H1 (cell line): ENCODE measurements at regions not wholly inside any gene's neighbourhood (a gene's known extent, or its start where the extent isn't known, plus 50 kb on each side); places are given as distances from the start of the nearest gene placed in this dataset.

Source experiments
- CTCF ChIA-PET: fragments of 300-600 bp; sonication (Branson Sonifier 250); formaldehyde crosslinking; loops from one replicate; lab custom pipeline; 2021; ENCODE audit not compliant: partially characterized antibody; lab: Charles Lee
- POLR2A ChIA-PET: fragments of 300-600 bp; sonication (Branson Sonifier 250); formaldehyde crosslinking; loops from one replicate; lab custom pipeline; 2021; ENCODE audit warnings: inconsistent platforms; ENCODE audit not compliant: partially characterized antibody; lab: Charles Lee
- DNase-seq, 2 experiments: peaks; one replicate each; pipeline versions ENCODE4 v3.0.0 to v3.0.0-alpha.2; 2010 to 2022; ENCODE audit warnings: low spot score in 2 of 2, low read depth in 1 of 2, mixed read lengths in 1 of 2
- FAIRE-seq: peaks from 2 replicates; lab custom pipeline; 2011; peaks lifted over from hg19 to GRCh38; lab: Jason Lieb, UNC
- H2AFZ ChIP-seq: 2 replicates; pipeline ENCODE4 v1.8.1; 2012; ENCODE audit warnings: low read length, inconsistent platforms
- H2AK5ac ChIP-seq: 2 replicates; pipeline ENCODE4 v1.6.1; 2013; ENCODE audit warnings: low read depth, low read length
- H2BK120ac ChIP-seq: replicated peaks from 2 replicates; pipeline ENCODE3; 2013; ENCODE audit warnings: low read depth, low read length, inconsistent platforms
- H2BK12ac ChIP-seq: 2 replicates; pipeline ENCODE4 v1.6.1; 2013; ENCODE audit warnings: low read depth, low read length
- H2BK15ac ChIP-seq: 2 replicates; pipeline ENCODE4 v1.6.1; 2013; ENCODE audit warnings: low read length
- H2BK20ac ChIP-seq: 2 replicates; pipeline ENCODE4 v1.6.1; 2013; ENCODE audit warnings: low read length
- H2BK5ac ChIP-seq: 2 replicates; pipeline ENCODE4 v1.6.1; 2013; ENCODE audit warnings: low read depth, low read length
- H3K14ac ChIP-seq: 2 replicates; pipeline ENCODE4 v1.6.1; 2013; ENCODE audit warnings: inconsistent platforms; ENCODE audit not compliant: insufficient read length
- H3K18ac ChIP-seq: 2 replicates; pipeline ENCODE4 v1.6.1; 2013; ENCODE audit warnings: low read length; ENCODE audit errors: extremely low read depth
- H3K23ac ChIP-seq: 2 replicates; pipeline ENCODE4 v1.6.1; 2013; ENCODE audit warnings: inconsistent platforms; ENCODE audit not compliant: insufficient read length
- H3K23me2 ChIP-seq: 2 replicates; pipeline ENCODE4 v1.6.1; 2013; ENCODE audit warnings: low read depth, low read length
- H3K27ac ChIP-seq: 2 replicates; pipeline ENCODE4 v1.6.1; 2011; ENCODE audit warnings: low read depth, low read length, inconsistent platforms
- H3K27me3 ChIP-seq, 4 experiments: replicated peaks in 1 of 4; 1 replicate in 1 of 4; 2 replicates in 3 of 4; pipeline versions ENCODE4 v1.6.1 to v1.8.1; 2011 to 2013; ENCODE audit warnings: low read length in 3 of 4, mild to moderate bottlenecking in 3 of 4, inconsistent platforms in 2 of 4, mixed read lengths in 2 of 4, moderate library complexity in 1 of 4; ENCODE audit not compliant: control insufficient read depth in 3 of 4, insufficient read depth in 3 of 4; ENCODE audit errors: extremely low read depth in 1 of 4
- H3K36me3 ChIP-seq, 4 experiments: 2 replicates each; pipeline versions ENCODE4 v1.6.1 to v1.8.1; 2011 to 2013; ENCODE audit warnings: mild to moderate bottlenecking in 4 of 4, low read length in 3 of 4, moderate library complexity in 2 of 4, control low read depth in 1 of 4, inconsistent platforms in 1 of 4; ENCODE audit not compliant: insufficient read depth in 4 of 4, control insufficient read depth in 2 of 4
- H3K4ac ChIP-seq: replicated peaks from 2 replicates; pipeline ENCODE3; 2013; ENCODE audit warnings: low read length, low read depth, mixed read lengths, inconsistent platforms; ENCODE audit not compliant: insufficient read length
- H3K4me1 ChIP-seq, 4 experiments: replicated peaks in 1 of 4; 1 replicate in 1 of 4; 2 replicates in 3 of 4; pipeline versions ENCODE4 v1.6.1 to v1.8.1; 2011 to 2013; ENCODE audit warnings: low read length in 3 of 4, inconsistent platforms in 2 of 4, mixed read lengths in 1 of 4; ENCODE audit not compliant: insufficient read depth in 4 of 4, control insufficient read depth in 3 of 4
- H3K4me2 ChIP-seq, 2 experiments: 2 replicates each; pipeline versions ENCODE4 v1.6.1 to v1.8.1; 2011 to 2013; ENCODE audit warnings: low read depth in 2 of 2, low read length in 2 of 2, control low read depth in 1 of 2, inconsistent platforms in 1 of 2, mild to moderate bottlenecking in 1 of 2; ENCODE audit not compliant: insufficient read depth in 1 of 2
- H3K4me3 ChIP-seq, 4 experiments: fragments of 200-600, 300-600 bp in 1 of 4; sonication (generic), shearing (Covaris generic), sonication (Bioruptor Twin) in 1 of 4; 2 replicates each; pipeline versions ENCODE4 v1.5.1 to v1.8.1; 2011 to 2016; ENCODE audit warnings: low read length in 4 of 4, low read depth in 3 of 4, control low read depth in 2 of 4, inconsistent platforms in 2 of 4, mild to moderate bottlenecking in 2 of 4, mixed read lengths in 1 of 4, moderate library complexity in 1 of 4; ENCODE audit not compliant: insufficient read depth in 2 of 4; ENCODE audit errors: extremely low read depth in 1 of 4
- H3K56ac ChIP-seq: replicated peaks from 2 replicates; pipeline ENCODE3; 2013; ENCODE audit warnings: low read depth, mild to moderate bottlenecking, mixed read lengths, low read length, inconsistent platforms; ENCODE audit not compliant: insufficient read length
- H3K79me1 ChIP-seq: 2 replicates; pipeline ENCODE4 v1.6.1; 2013; ENCODE audit warnings: low read depth, low read length, control low read depth
- H3K79me2 ChIP-seq, 2 experiments: 2 replicates each; pipeline versions ENCODE4 v1.6.1 to v1.8.1; 2012 to 2013; ENCODE audit warnings: low read length in 2 of 2, mild to moderate bottlenecking in 2 of 2, inconsistent platforms in 1 of 2; ENCODE audit not compliant: insufficient read depth in 2 of 2, control insufficient read depth in 1 of 2
- H3K9ac ChIP-seq, 4 experiments: replicated peaks in 1 of 4; 1 replicate in 1 of 4; 2 replicates in 3 of 4; pipeline versions ENCODE4 v1.6.1 to v1.8.1; 2011 to 2013; ENCODE audit warnings: low read depth in 3 of 4, low read length in 3 of 4, control low read depth in 2 of 4, mild to moderate bottlenecking in 2 of 4, moderate library complexity in 2 of 4, inconsistent platforms in 1 of 4; ENCODE audit errors: extremely low read depth in 1 of 4
- H3K9me3 ChIP-seq, 2 experiments: 2 replicates each; pipeline versions ENCODE4 v1.6.1 to v1.8.1; 2012 to 2013; ENCODE audit warnings: mild to moderate bottlenecking in 2 of 2, moderate library complexity in 2 of 2, control low read depth in 1 of 2, inconsistent platforms in 1 of 2, low read depth in 1 of 2, low read length in 1 of 2, mixed read lengths in 1 of 2; ENCODE audit not compliant: insufficient read depth in 2 of 2
- H4K20me1 ChIP-seq, 2 experiments: replicated peaks in 1 of 2; 2 replicates each; pipeline versions ENCODE3 to v1.8.1; 2011 to 2013; ENCODE audit warnings: inconsistent platforms in 2 of 2, low read length in 2 of 2, mild to moderate bottlenecking in 1 of 2; ENCODE audit not compliant: insufficient read depth in 2 of 2, control insufficient read depth in 1 of 2
- H4K5ac ChIP-seq: 2 replicates; pipeline ENCODE4 v1.6.1; 2013; ENCODE audit warnings: low read length, low read depth, mixed read lengths, inconsistent platforms; ENCODE audit not compliant: insufficient read length
- H4K8ac ChIP-seq: 2 replicates; pipeline ENCODE4 v1.8.0; 2013; ENCODE audit warnings: mild to moderate bottlenecking, moderate library complexity, low read length, inconsistent platforms; ENCODE audit not compliant: insufficient read depth; ENCODE audit errors: extremely low read depth
- H4K91ac ChIP-seq: replicated peaks from 2 replicates; pipeline ENCODE3; 2013; ENCODE audit warnings: low read length, mixed read lengths, inconsistent platforms; ENCODE audit not compliant: insufficient read length
- CREB1 ChIP-seq: IDR thresholded peaks from 2 replicates; pipeline ENCODE4 v1.6.1; 2012; ENCODE audit warnings: inconsistent platforms
- HDAC2 ChIP-seq, 2 experiments: fragments of 300-600 bp in 1 of 2; sonication (generic) in 1 of 2; IDR thresholded peaks; 2 replicates each; pipeline ENCODE4 v1.6.1; 2011 to 2012; ENCODE audit warnings: low read depth in 2 of 2, low read length in 2 of 2, mild to moderate bottlenecking in 2 of 2, moderate library complexity in 2 of 2, borderline replicate concordance in 1 of 2, inconsistent platforms in 1 of 2
- KDM5A ChIP-seq: fragments of 200-600 bp; IDR thresholded peaks from 2 replicates; pipeline ENCODE4 v1.7.1; 2012; ENCODE audit warnings: mild to moderate bottlenecking, low read length, inconsistent platforms, mixed read lengths
- RAD21 ChIP-seq, 2 experiments: IDR thresholded peaks in 1 of 2; conservative IDR thresholded peaks in 1 of 2; 2 replicates each; pipeline ENCODE4 v1.6.1; 2011; ENCODE audit warnings: low read depth in 2 of 2, low read length in 2 of 2, improper control_type of control experiment in 1 of 2, inconsistent platforms in 1 of 2, mild to moderate bottlenecking in 1 of 2, moderate library complexity in 1 of 2
- RBBP5 ChIP-seq: IDR thresholded peaks from 2 replicates; pipeline ENCODE4 v1.7.1; 2012; ENCODE audit warnings: low read depth, mild to moderate bottlenecking, inconsistent platforms, low read length, moderate library complexity, borderline replicate concordance
- SUZ12 ChIP-seq: fragments of 200-600 bp; sonication (generic); IDR thresholded peaks from 2 replicates; pipeline ENCODE4 v1.6.1; 2012; ENCODE audit warnings: mild to moderate bottlenecking, inconsistent platforms, low read length, moderate library complexity, mixed read lengths
- TBP ChIP-seq: IDR thresholded peaks from 2 replicates; pipeline ENCODE4 v1.6.1; 2011; ENCODE audit warnings: low read depth, low read length, improper control_type of control experiment
- TCF12 ChIP-seq: IDR thresholded peaks from 2 replicates; pipeline ENCODE4 v1.6.1; 2011; ENCODE audit warnings: low read depth, mild to moderate bottlenecking, low read length
- WGBS, 2 experiments: shearing (Covaris generic) in 1 of 2; methylation state at CpG; one replicate each; pipeline versions ENCODE4 v1.1.6 to v1.1.7; 2013 to 2015; ENCODE audit warnings: low lambda C conversion rate in 2 of 2, mixed read lengths in 2 of 2, inconsistent platforms in 1 of 2, low coverage in 1 of 2, missing lambda C conversion rate in 1 of 2; ENCODE audit not compliant: insufficient replicate concordance in 2 of 2, insufficient coverage in 1 of 2, insufficient read length in 1 of 2; ENCODE audit errors: extremely low coverage in 1 of 2, missing lambda C conversion rate in 1 of 2; 5-methylcytosine and 5-hydroxymethylcytosine counted together
- TF ChIP-seq, protein P1 (sequence below): IDR thresholded peaks from 2 replicates; pipeline ENCODE4 v1.6.1; 2011; ENCODE audit warnings: low read length, improper control_type of control experiment

DNA sequence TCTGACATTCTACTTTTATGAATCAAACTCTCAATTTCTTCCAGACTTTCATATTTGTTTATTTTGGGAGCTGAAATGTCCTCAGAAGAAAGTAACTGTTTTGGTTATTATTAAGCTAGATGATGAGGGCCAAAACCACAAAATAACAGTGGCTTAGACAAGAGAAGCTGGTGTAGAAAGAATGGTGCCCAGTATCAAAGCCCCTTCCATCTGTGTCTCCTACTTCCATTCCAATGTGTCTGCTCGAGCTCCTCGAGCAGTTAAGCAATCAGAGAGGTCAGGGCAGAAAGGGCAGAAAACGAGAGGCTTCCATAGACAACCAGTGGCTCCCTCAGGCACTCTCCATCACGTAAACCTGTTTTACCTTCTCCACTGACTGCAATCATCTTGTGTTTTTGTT, 59.7 kb upstream of the MAGI1 start:
- H3K56ac ChIP-seq: no peak overlapping the region
- H2BK20ac ChIP-seq: no peak overlapping the region
- H3K4me3 ChIP-seq: no peak overlapping the region
- TF ChIP-seq TBP (no peak), CREB1 (no peak), SUZ12 (no peak), HDAC2 (IDR thresholded peaks at IDR 0.05; ENCODE audit: borderline replicate concordance in 1 of 2, low read depth in 2 of 2, low read length in 2 of 2) (no peak), TCF12 (no peak), RBBP5 (no peak), RAD21 (IDR thresholded peaks at IDR 0.05 in 1 of 2, conservative IDR thresholded peaks at IDR 0.05 in 1 of 2; ENCODE audit: low read depth in 2 of 2, low read length in 2 of 2) (no peak), KDM5A (no peak)
- TF ChIP-seq, protein P1, sequence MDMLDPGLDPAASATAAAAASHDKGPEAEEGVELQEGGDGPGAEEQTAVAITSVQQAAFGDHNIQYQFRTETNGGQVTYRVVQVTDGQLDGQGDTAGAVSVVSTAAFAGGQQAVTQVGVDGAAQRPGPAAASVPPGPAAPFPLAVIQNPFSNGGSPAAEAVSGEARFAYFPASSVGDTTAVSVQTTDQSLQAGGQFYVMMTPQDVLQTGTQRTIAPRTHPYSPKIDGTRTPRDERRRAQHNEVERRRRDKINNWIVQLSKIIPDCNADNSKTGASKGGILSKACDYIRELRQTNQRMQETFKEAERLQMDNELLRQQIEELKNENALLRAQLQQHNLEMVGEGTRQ: no peak
- no peak overlapping the region for H2BK15ac ChIP-seq
- H3K23ac ChIP-seq: no peak overlapping the region
- no peak overlapping the region for H3K27ac ChIP-seq
- no peak overlapping the region for H3K4me2 ChIP-seq
- no peak overlapping the region for H2BK120ac ChIP-seq
- H4K8ac ChIP-seq: no peak overlapping the region
- H3K9ac ChIP-seq: no peak overlapping the region; a peak in 1 of 7 replicates
- no peak overlapping the region for H3K4ac ChIP-seq
- CTCF ChIA-PET: interaction anchor here (0.6 to 1.4 kb wide), 5 partner anchors 12 to 253 kb away, joined by 3 to 4 read pairs (median 3); no protein-coding TSS in a partner anchor
- no peaks in the 10 kb centered on the region for H3K79me1 ChIP-seq
- H3K4me1 ChIP-seq: no peaks in the 10 kb centered on the region
- no peaks in the 10 kb centered on the region for H3K9me3 ChIP-seq
- 0 out of 2 replicates have a peak overlapping the region, but pooled peaks have one; percentile 13 for H2AFZ ChIP-seq
- DNase-seq: no peak
- 73% methylated on average over 4 of the region's 4 CpGs; no CpG with 5 or more reads in 1 of the 2 experiments for WGBS, 2 experiments
- no peak overlapping the region for H3K14ac ChIP-seq
- no peak overlapping the region for H4K91ac ChIP-seq
- no peak overlapping the region for H2BK5ac ChIP-seq
- POLR2A ChIA-PET: no interaction called here
- H2BK12ac ChIP-seq: no peak overlapping the region
- H4K20me1 ChIP-seq: no peaks in the 10 kb centered on the region
- H3K79me2 ChIP-seq: no peaks in the 10 kb centered on the region
- no peak overlapping the region; the same call in 1 of the 2 replicates for H3K18ac ChIP-seq
- H3K27me3 ChIP-seq: no peaks in the 10 kb centered on the region
- no peak for FAIRE-seq
- H3K36me3 ChIP-seq: no peaks in the 10 kb centered on the region
- H4K5ac ChIP-seq: no peak overlapping the region
- no peak overlapping the region for H2AK5ac ChIP-seq
- H3K23me2 ChIP-seq: no peaks in the 10 kb centered on the region
